ENCODE measurements at regions not wholly inside any gene's neighbourhood (a gene's known extent, or its start where the extent isn't known, plus 50 kb on each side); places are given as distances from the start of the nearest gene placed in this dataset.

DNA sequence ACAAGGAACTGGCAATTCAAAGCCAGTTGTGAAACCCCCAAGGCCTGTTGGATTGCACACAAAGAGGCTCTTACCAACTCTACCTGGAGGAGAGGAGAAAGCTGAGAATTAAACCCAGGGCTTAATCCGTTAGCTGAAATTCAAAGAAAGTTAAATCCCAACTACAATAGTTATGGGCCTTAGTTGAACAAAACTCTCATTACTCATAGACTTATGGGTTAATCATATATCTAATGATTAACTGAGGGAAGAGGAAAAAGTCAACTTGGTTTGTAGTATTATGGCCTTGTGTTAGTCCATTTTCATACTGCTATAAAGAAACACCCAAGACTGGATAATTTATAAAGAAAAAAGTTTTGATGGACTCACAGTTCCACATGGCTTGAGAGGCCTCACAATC lies 838.2 kb upstream of the ADGRL2 start:
- TF ChIP-seq EZH2phosphoT487 (IDR thresholded peaks at IDR 0.05; ENCODE audit: insufficient read depth, low read depth) (no peak), EZH2 (IDR thresholded peaks at IDR 0.05; ENCODE audit: insufficient read depth, poor library complexity, severe bottlenecking) (no peak)

All from GM23248 (cell line).